Keratinocyte (primary cell): ENCODE measurements at regions not wholly inside any gene's neighbourhood (a gene's known extent, or its start where the extent isn't known, plus 50 kb on each side); places are given as distances from the start of the nearest gene placed in this dataset.
A peak's percentile ranks its signal among the peaks of the same experiment; 100 is the strongest.

Source experiments
- DNase-seq: peaks from one replicate; pipeline ENCODE4 v3.0.0-alpha.2; 2011; ENCODE audit warnings: low read depth, missing footprints, low spot score
- FAIRE-seq: peaks from 2 replicates; lab custom pipeline; 2011; peaks lifted over from hg19 to GRCh38; lab: Jason Lieb, UNC
- H2AFZ ChIP-seq: 2 replicates; pipeline ENCODE4 v1.6.0; 2012; ENCODE audit warnings: low read length, control low read depth, inconsistent platforms; ENCODE audit not compliant: control insufficient read depth
- H3K27ac ChIP-seq: 2 replicates; pipeline ENCODE4 v1.5.1; 2011; ENCODE audit warnings: low read length; ENCODE audit not compliant: control insufficient read depth, insufficient read depth
- H3K27me3 ChIP-seq: 3 replicates; pipeline ENCODE4 v1.6.0; 2011; ENCODE audit warnings: low read length; ENCODE audit not compliant: control insufficient read depth, insufficient read depth; ENCODE audit errors: extremely low read depth
- H3K36me3 ChIP-seq, 2 experiments: 2 replicates in 1 of 2; 3 replicates in 1 of 2; pipeline ENCODE4 v1.5.1; 2011; ENCODE audit warnings: low read length in 2 of 2, mild to moderate bottlenecking in 1 of 2; ENCODE audit not compliant: control insufficient read depth in 2 of 2, insufficient read depth in 2 of 2; ENCODE audit errors: extremely low read depth in 1 of 2
- H3K4me1 ChIP-seq: 3 replicates; pipeline ENCODE4 v1.5.1; 2011; ENCODE audit warnings: low read length; ENCODE audit not compliant: control insufficient read depth, insufficient read depth; ENCODE audit errors: extremely low read depth
- H3K4me2 ChIP-seq: 3 replicates; pipeline ENCODE4 v1.6.0; 2011; ENCODE audit warnings: low read depth, low read length; ENCODE audit not compliant: control insufficient read depth, insufficient read depth; ENCODE audit errors: extremely low read depth
- H3K4me3 ChIP-seq, 3 experiments: fragments of 200-600 bp in 1 of 3; sonication (generic) in 1 of 3; 2 replicates in 2 of 3; 3 replicates in 1 of 3; pipeline ENCODE4 v1.5.1; 2011 to 2016; ENCODE audit warnings: low read length in 3 of 3, mild to moderate bottlenecking in 3 of 3, control low read depth in 2 of 3, inconsistent platforms in 1 of 3, low read depth in 1 of 3, mixed read lengths in 1 of 3, mixed run types in 1 of 3, moderate library complexity in 1 of 3; ENCODE audit not compliant: control insufficient read depth in 2 of 3, insufficient read depth in 2 of 3; ENCODE audit errors: extremely low read depth in 1 of 3
- H3K79me2 ChIP-seq: 2 replicates; pipeline ENCODE4 v1.6.0; 2012; ENCODE audit warnings: low read length; ENCODE audit not compliant: control insufficient read depth, insufficient read depth
- H3K9ac ChIP-seq: 3 replicates; pipeline ENCODE4 v1.6.0; 2011; ENCODE audit warnings: low read length; ENCODE audit not compliant: control insufficient read depth, insufficient read depth; ENCODE audit errors: extremely low read depth
- H3K9me1 ChIP-seq: 3 replicates; pipeline ENCODE4 v1.6.0; 2011; ENCODE audit warnings: low read length; ENCODE audit not compliant: control insufficient read depth, insufficient read depth; ENCODE audit errors: extremely low read depth
- H3K9me3 ChIP-seq: 2 replicates; pipeline ENCODE4 v1.5.1; 2012; ENCODE audit warnings: low read depth, low read length; ENCODE audit not compliant: control insufficient read depth
- H4K20me1 ChIP-seq: 3 replicates; pipeline ENCODE4 v1.6.0; 2011; ENCODE audit warnings: low read length; ENCODE audit not compliant: control insufficient read depth, insufficient read depth; ENCODE audit errors: extremely low read depth
- CTCF ChIP-seq, 3 experiments: IDR thresholded peaks in 1 of 3; conservative IDR thresholded peaks in 1 of 3; optimal IDR thresholded peaks in 1 of 3; 2 replicates in 2 of 3; 3 replicates in 1 of 3; pipeline versions ENCODE3 to v1.5.1; 2011; ENCODE audit warnings: low read length in 3 of 3, mild to moderate bottlenecking in 3 of 3, moderate library complexity in 2 of 3, control low read depth in 1 of 3, inconsistent platforms in 1 of 3; ENCODE audit not compliant: insufficient read depth in 2 of 3; ENCODE audit errors: extremely low read depth in 1 of 3
- EZH2 ChIP-seq: IDR thresholded peaks from one replicate; pipeline ENCODE4 v1.6.1; 2012; ENCODE audit warnings: inconsistent platforms, mild to moderate bottlenecking, low read length, moderate library complexity
- dilution Hi-C: fragments of 300-500 bp; cut with MboI; formaldehyde crosslinking; loops from one replicate; pipeline ENCODE4 v1.7.0; 2020; ENCODE audit warnings: low sequenced_read_pairs; ENCODE audit not compliant: extremely low pct_ligation_motif_present

GRCh38 chr6:137339929-137340559 is 120.9 kb upstream of the IFNGR1 start:
- Histone ChIP-seq H3K27me3 (no peaks in the 10 kb centered on the region), H4K20me1 (no peaks in the 10 kb centered on the region), H3K4me3 (no peak overlapping the region), H3K9me1 (no peaks in the 10 kb centered on the region), H3K4me1 (peaks cover 11% of the 10 kb centered on the region), H3K36me3 (no peaks in the 10 kb centered on the region), H3K9ac (no peak overlapping the region), H3K79me2 (no peaks in the 10 kb centered on the region), H2AFZ (no peak overlapping the region), H3K4me2 (peak overlapping the region; percentile 63), H3K9me3 (no peaks in the 10 kb centered on the region), H3K27ac (no peak overlapping the region)
- dilution Hi-C loops = no loop called here
- no peak for TF ChIP-seq EZH2
- TF ChIP-seq CTCF (optimal IDR thresholded peaks at IDR 0.05 in 1 of 3, IDR thresholded peaks at IDR 0.05 in 1 of 3, conservative IDR thresholded peaks at IDR 0.05 in 1 of 3; ENCODE audit: extremely low read depth in 1 of 3, insufficient read depth in 2 of 3, low read length in 3 of 3) = no peak
- no peak for DNase-seq
- FAIRE-seq = peak; percentile 56

GRCh38 chr6:137334884-137335283 is 115.7 kb upstream of the IFNGR1 start:
- dilution Hi-C loops = no loop called here
- no peak overlapping the region for H2AFZ ChIP-seq
- H3K9me1 ChIP-seq = no peaks in the 10 kb centered on the region
- FAIRE-seq (no peak), DNase-seq (no peak)
- peaks cover 3% of the 10 kb centered on the region for H3K4me1 ChIP-seq
- H3K36me3 ChIP-seq = no peaks in the 10 kb centered on the region
- no peaks in the 10 kb centered on the region for H3K79me2 ChIP-seq
- no peak for TF ChIP-seq EZH2
- TF ChIP-seq CTCF (optimal IDR thresholded peaks at IDR 0.05 in 1 of 3, IDR thresholded peaks at IDR 0.05 in 1 of 3, conservative IDR thresholded peaks at IDR 0.05 in 1 of 3; ENCODE audit: extremely low read depth in 1 of 3, insufficient read depth in 2 of 3, low read length in 3 of 3) = no peak
- no peaks in the 10 kb centered on the region for H3K27me3 ChIP-seq
- no peak overlapping the region for H3K27ac ChIP-seq
- no peak overlapping the region for H3K9ac ChIP-seq
- H3K9me3 ChIP-seq = no peaks in the 10 kb centered on the region
- H3K4me2 ChIP-seq = no peak overlapping the region
- no peaks in the 10 kb centered on the region for H4K20me1 ChIP-seq
- no peak overlapping the region for H3K4me3 ChIP-seq
